Loucy (cell line): ENCODE measurements at regions not wholly inside any gene's neighbourhood (a gene's known extent, or its start where the extent isn't known, plus 50 kb on each side); places are given as distances from the start of the nearest gene placed in this dataset.

Source experiments
- EZH2phosphoT487 ChIP-seq: fragments of 200-600 bp; IDR thresholded peaks from 2 replicates; pipeline ENCODE4 v1.6.1; 2018; ENCODE audit warnings: antibody characterized with exemption, mild to moderate bottlenecking, moderate library complexity, borderline replicate concordance
- TF ChIP-seq, protein P1 (sequence below): fragments of 200-600 bp; sonication (generic); conservative IDR thresholded peaks from 2 replicates; pipeline ENCODE4 v1.5.1; 2014; ENCODE audit warnings: mild to moderate bottlenecking, antibody characterized with exemption, low read length

GRCh38 chr18:70431203-70431624, 142.4 kb downstream of the SOCS6 start:
- no peak for TF ChIP-seq EZH2phosphoT487
- TF ChIP-seq, protein P1, sequence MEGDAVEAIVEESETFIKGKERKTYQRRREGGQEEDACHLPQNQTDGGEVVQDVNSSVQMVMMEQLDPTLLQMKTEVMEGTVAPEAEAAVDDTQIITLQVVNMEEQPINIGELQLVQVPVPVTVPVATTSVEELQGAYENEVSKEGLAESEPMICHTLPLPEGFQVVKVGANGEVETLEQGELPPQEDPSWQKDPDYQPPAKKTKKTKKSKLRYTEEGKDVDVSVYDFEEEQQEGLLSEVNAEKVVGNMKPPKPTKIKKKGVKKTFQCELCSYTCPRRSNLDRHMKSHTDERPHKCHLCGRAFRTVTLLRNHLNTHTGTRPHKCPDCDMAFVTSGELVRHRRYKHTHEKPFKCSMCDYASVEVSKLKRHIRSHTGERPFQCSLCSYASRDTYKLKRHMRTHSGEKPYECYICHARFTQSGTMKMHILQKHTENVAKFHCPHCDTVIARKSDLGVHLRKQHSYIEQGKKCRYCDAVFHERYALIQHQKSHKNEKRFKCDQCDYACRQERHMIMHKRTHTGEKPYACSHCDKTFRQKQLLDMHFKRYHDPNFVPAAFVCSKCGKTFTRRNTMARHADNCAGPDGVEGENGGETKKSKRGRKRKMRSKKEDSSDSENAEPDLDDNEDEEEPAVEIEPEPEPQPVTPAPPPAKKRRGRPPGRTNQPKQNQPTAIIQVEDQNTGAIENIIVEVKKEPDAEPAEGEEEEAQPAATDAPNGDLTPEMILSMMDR = no peak
